ENCODE measurements at regions not wholly inside any gene's neighbourhood (a gene's known extent, or its start where the extent isn't known, plus 50 kb on each side); places are given as distances from the start of the nearest gene placed in this dataset.
"Not testable (repeated sequence)": the region's sequence is repeated elsewhere in the genome, so short reads cannot be mapped to it uniquely, and the experiment has no call there.

GRCh38 chr13:104571161-104571892, 1505.1 kb upstream of the SLC10A2 start:
- peak; percentile 10 for DNase-seq

DNA sequence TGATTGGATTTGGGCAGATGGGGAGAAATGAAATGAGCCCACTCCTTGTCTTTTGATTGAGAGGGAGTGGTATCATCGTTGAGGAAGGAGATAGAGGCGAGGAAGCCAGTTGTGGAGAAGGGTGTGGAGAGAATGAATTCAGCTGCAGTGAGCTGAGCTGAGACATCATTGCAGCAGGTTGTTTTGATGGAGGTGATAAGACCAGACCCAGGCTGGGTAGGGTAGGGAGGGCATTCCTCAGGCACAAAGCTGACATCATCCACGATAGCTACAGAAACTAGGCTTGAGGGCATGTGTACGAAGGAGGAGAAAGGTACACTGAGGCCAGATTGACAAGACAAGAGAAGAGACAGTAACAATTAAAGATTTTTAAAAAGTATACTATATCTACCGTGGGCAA, 1500.9 kb upstream of the SLC10A2 start:
- DNase-seq = no peak

DNA sequence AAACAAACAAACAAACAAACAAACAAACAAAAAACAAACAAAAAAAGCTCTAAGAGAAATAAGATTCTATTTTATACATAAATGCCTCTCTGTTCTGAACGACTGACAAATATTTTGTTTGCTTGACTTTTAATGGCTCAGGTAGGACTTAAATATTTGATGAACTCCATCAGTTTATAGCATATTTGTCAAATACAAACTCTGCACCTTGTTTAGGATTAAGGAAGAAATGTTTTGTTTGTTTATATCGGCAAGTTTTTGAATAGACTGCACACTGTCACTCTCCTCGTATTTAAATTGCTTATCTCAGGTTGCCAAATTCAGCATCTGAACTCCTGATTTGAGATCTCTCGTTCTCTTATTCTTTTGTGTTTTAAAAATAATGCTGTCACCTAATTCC, 1499.7 kb upstream of the SLC10A2 start:
- DNase-seq = no peak

DNA sequence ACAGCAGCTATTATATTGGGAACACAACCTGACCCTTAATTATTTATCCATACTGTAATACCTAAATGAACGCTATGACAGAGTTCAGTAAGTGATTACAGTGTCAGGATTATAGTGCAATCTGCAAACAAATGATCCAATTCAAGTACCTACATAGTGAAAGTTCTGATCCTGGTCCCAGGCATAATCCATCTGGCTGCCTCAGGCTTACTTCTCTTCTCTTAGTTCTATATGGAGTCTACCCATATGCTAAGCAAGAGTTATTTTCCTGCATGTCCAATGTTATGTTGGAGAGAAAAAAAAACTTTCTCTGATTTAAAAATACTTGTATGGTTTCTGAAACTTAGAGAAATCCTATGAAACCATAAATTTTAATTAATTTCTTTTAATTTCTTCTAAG, 1487.7 kb upstream of the SLC10A2 start:
- DNase-seq = no peak

DNA sequence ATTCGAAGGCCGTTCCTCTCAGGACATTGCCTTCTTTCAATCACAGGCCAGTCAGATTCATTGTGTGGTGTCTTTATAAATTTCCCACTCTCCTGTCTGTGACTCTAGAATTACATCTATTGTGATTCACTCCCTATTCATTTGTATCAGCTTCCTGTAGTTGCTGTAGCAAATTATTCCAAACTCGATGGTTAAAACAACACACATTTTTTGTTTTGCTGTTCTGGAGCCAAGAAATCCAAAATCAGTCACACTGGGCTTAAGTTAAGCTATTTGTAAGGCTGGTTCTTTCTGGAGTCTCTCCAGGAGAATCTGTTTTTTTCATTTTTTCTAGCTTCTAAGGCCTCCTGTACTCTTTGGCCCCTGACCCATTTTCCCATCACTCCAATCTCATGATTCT, 1487.0 kb upstream of the SLC10A2 start:
- DNase-seq = no peak

DNA sequence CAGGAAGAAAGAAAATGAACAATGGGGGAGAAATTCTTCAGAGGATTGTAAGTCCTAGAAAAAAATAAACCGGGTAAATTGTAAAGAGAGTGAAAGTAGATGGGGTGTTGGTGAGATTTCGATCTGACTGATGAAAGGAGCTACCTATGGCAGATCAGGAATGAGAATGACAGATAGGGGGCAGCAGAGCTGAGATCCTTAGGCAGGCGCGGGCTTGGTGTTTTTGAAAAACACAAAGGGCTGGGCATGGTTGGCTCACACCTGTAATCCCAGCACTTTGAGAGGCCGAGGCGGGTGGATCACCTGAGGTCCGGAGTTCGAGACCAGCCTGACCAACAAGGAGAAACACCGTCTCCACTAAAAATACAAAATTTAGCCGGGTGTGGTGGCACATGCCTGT, 1468.6 kb upstream of the SLC10A2 start:
- DNase-seq = no peak

- DNase-seq = no peak
Observed at GRCh38 chr13:104532132-104532531, 1465.9 kb upstream of the SLC10A2 start.

DNA sequence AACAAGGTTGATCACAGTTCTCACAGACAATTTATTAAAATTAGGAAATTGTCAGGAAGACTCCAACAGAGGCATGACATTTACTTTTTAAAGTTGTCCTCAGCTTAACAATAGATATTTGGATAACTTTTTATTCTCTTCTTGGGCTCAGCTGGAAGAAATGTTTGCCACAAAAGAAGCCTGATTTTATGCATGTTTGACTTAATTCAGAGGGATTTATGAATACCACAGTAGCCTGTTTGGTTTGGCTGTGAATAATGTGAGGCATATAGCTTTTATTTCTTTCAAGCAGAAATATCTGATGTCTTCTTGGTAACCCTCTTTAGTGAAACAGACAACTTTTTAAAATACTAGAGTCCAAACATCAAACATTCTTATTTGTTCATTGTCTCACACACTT, 1464.5 kb upstream of the SLC10A2 start:
- DNase-seq = no peak

DNA sequence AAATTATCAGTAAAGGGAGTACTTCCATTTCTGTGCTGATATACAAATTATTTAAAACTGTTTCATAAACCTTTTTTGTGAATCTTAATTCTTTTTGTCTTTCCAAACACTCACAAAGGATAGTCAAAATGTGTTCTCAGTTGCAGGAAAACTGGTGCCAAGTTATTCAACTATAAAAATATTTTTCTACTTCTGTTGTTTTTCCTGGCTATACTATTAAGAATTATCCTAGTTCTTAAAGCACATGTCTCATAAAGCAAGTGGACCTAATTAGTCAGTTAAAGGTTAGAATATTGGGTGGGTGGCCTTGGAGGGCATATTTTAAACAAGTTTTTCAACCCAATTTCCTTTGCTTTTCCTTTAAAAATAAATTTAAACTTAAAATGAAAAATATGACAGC, 1460.3 kb upstream of the SLC10A2 start:
- no peak for DNase-seq

- DNase-seq = no peak
Observed at GRCh38 chr13:104525467-104525866, 1459.2 kb upstream of the SLC10A2 start.

GRCh38 chr13:104522235-104523072, 1456.2 kb upstream of the SLC10A2 start:
- DNase-seq = no peak

DNA sequence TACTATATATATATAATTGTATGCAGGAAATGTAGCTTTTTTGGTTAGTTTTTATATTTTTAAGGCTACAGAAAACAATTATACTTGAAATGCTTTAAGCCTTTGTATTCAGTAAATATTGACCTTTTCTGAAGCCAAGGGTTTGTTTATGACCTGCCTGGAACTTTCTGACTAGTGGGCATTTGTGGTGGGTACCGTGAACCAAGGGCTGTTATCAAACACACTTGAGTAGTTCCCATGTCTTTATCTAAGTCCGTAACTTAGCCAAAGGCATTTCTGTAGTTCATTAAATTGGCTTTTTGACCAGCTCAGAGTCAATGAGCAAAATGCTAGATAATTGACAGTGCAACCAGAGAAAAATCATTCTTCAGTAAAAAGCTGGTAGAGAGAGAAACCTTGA, 1444.2 kb upstream of the SLC10A2 start:
- DNase-seq = no peak

DNA sequence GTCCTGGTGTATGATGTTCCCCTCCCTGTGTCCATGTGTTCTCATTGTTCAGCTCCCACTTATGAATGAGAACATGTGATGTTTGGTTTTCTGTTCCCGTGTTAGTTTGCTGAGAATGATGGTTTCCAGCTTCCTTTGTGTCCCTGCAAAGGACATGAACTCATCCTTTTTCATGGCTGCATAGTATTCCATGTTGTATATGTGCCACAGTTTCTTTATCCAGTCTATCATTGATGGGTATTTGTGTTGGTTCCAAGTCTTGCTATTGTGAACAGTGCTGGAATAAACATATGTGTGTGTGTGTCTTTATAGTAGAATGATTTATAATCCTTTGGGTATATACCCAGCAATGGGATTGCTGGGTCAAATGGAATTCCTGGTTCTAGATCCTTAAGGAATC, 1427.3 kb upstream of the SLC10A2 start:
- DNase-seq = not testable (repeated sequence)

- DNase-seq = no peak
Observed at GRCh38 chr13:104491916-104492315, 1425.7 kb upstream of the SLC10A2 start.

- DNase-seq = no peak
Observed at GRCh38 chr13:104487006-104487405, 1420.8 kb upstream of the SLC10A2 start.

- no peak for DNase-seq
Observed at GRCh38 chr13:104485571-104485970, 1419.4 kb upstream of the SLC10A2 start.

DNA sequence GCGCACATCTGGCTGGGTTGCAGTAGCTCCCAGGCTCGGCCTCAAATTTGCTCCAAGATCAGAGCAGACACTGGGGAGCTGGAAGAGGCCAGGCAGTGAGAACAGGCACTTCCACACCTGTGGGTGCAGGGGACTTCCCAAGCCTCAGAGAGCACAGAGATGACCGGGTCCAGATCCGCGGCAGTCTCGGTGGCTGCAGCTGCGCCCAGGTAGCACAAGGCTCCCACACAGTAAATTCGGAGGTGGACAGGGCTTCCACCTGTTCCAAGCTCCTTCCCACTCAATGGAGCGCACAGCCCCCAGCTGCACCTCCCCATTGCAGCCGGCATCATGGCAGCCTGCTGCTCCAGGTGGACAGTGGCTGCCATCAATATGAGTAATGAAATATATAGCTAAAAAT, 1417.4 kb upstream of the SLC10A2 start:
- no peak for DNase-seq

- DNase-seq = no peak
Observed at GRCh38 chr13:104477261-104477660, 1411.0 kb upstream of the SLC10A2 start.

- no peak for DNase-seq
Observed at GRCh38 chr13:104473936-104474335, 1407.7 kb upstream of the SLC10A2 start.

GRCh38 chr13:104466016-104466415, 1399.8 kb upstream of the SLC10A2 start:
- DNase-seq = no peak

- no peak for DNase-seq
Observed at GRCh38 chr13:104461049-104461448, 1394.8 kb upstream of the SLC10A2 start.

- no peak for DNase-seq
Observed at GRCh38 chr13:104460554-104460953, 1394.3 kb upstream of the SLC10A2 start.

DNA sequence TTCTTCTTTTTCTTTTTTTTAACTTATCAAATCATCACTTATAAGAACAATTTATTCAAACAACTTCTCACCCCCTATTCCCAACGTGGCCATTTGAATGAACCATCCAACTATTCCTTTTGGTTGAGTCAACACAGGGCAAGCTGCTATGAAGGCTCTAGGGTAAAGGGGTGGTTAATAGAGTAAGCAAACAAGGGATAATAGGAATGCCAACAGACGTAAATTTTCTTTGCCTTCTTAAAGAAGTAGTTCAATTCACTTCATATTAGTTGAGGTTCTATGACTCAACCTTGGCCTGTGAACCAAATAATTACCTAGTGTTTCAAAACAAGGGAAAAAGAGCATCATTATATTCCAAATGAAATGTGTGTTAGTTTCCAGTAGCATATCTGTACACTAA, 1383.8 kb upstream of the SLC10A2 start:
- DNase-seq = no peak

DNA sequence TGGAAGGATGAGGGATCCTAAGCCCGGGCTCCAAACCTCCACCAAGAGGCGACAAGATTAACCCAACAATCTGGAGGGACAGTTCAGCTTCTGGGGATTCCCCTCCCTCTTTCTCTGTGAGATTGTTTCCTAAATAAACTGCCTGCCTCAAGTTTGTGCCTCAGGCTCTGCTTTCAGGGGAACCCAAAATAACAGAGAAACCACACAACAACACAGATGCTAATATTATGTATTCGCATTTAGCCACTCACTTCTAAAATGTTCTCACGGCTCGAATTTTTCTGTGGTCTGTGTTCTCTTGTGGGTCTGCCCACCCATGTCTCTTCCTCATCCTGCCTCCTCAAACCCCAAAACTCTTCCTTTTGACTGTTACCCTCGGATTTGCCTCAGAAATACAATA, 1381.1 kb upstream of the SLC10A2 start:
- no peak for DNase-seq

- no peak for DNase-seq
Observed at GRCh38 chr13:104442536-104442935, 1376.3 kb upstream of the SLC10A2 start.
